HCT116 (cell line): ENCODE measurements at regions not wholly inside any gene's neighbourhood (a gene's known extent, or its start where the extent isn't known, plus 50 kb on each side); places are given as distances from the start of the nearest gene placed in this dataset.

Source experiments
- ATAC-seq: fragments of 200-7000 bp; cut with Tn5 transposase; 2 replicates; pipeline ENCODE4 v1.9.1; 2020; ENCODE audit warnings: mild to moderate bottlenecking, moderate library complexity
- BruUV-seq: library from RNA; stranded (reverse); fragments of 400-500 nt; replicated peaks from 2 replicates; lab custom pipeline; 2021; lab: Mats Ljungman, UMichigan
- CTCF ChIA-PET: fragments of 300-600 bp; sonication (Branson Sonifier 250); formaldehyde crosslinking; loops from one replicate; lab custom pipeline; 2021; ENCODE audit warnings: antibody characterized with exemption; lab: Charles Lee
- POLR2A ChIA-PET: fragments of 300-600, 350-600 bp; sonication (Branson Sonifier 250); formaldehyde crosslinking; loops from one replicate; lab custom pipeline; 2021; ENCODE audit warnings: antibody characterized with exemption; lab: Charles Lee
- RAD21 ChIA-PET, 2 experiments: fragments of 300-600 bp; sonication (Branson Sonifier 250); formaldehyde crosslinking; loops; one replicate each; lab custom pipeline; 2023; ENCODE audit warnings: low total read pairs in 2 of 2; ENCODE audit not compliant: uncharacterized antibody in 2 of 2, unreplicated experiment in 2 of 2, low non-redundant PET in 1 of 2; lab: Charles Lee
- DNase-seq: peaks from one replicate; pipeline ENCODE4 v3.0.0-alpha.2; 2010; ENCODE audit warnings: low read depth, low spot score
- H2AFZ ChIP-seq: fragments of 200-600 bp; shearing (Covaris generic), sonication (generic); 2 replicates; pipeline ENCODE4 v1.6.1; 2017; ENCODE audit warnings: low read depth, mixed run types, mixed read lengths, antibody characterized with exemption, low read length; ENCODE audit not compliant: poor library complexity, severe bottlenecking
- H3K27ac ChIP-seq: 2 replicates; pipeline ENCODE4 v1.5.1; 2012; ENCODE audit warnings: low read depth, low read length
- H3K27me3 ChIP-seq: fragments of 200-600 bp; sonication (generic); 2 replicates; pipeline ENCODE4 v1.6.1; 2016; ENCODE audit warnings: mixed run types, low read length, mixed read lengths; ENCODE audit not compliant: insufficient read depth
- H3K36me3 ChIP-seq, 2 experiments: fragments of 200-500 bp in 1 of 2; fragments of 200-600 bp in 1 of 2; sonication (Bioruptor generic) in 1 of 2; sonication (generic) in 1 of 2; 2 replicates each; pipeline versions ENCODE4 v1.5.1 to v1.6.1; 2014 to 2016; ENCODE audit warnings: low read length in 2 of 2, inconsistent platforms in 1 of 2, mixed read lengths in 1 of 2, mixed run types in 1 of 2; ENCODE audit not compliant: insufficient read depth in 2 of 2, control insufficient read depth in 1 of 2
- H3K4me1 ChIP-seq, 2 experiments: fragments of 200-600 bp in 1 of 2; sonication (generic) in 1 of 2; 2 replicates each; pipeline versions ENCODE4 v1.5.1 to v1.6.1; 2012 to 2017; ENCODE audit warnings: low read length in 2 of 2, inconsistent platforms in 1 of 2, mild to moderate bottlenecking in 1 of 2, mixed read lengths in 1 of 2, mixed run types in 1 of 2, moderate library complexity in 1 of 2; ENCODE audit not compliant: insufficient read depth in 2 of 2, control insufficient read depth in 1 of 2
- H3K4me2 ChIP-seq: fragments of 200-600 bp; sonication (generic); 2 replicates; pipeline ENCODE4 v1.6.1; 2017; ENCODE audit warnings: mixed run types, low read length, mixed read lengths
- H3K4me3 ChIP-seq, 2 experiments: fragments of 200-600 bp in 1 of 2; sonication (generic) in 1 of 2; replicated peaks in 1 of 2; 2 replicates each; pipeline ENCODE4 v1.5.1; 2011 to 2016; ENCODE audit warnings: low read length in 2 of 2, control low read depth in 1 of 2, low read depth in 1 of 2, mild to moderate bottlenecking in 1 of 2, mixed read lengths in 1 of 2, mixed run types in 1 of 2
- H3K79me2 ChIP-seq: fragments of 200-600 bp; sonication (generic); 2 replicates; pipeline ENCODE4 v1.6.1; 2017; ENCODE audit warnings: mild to moderate bottlenecking, mixed run types, low read length, moderate library complexity, mixed read lengths; ENCODE audit not compliant: insufficient read depth
- H3K9ac ChIP-seq: fragments of 200-600 bp; sonication (generic); 2 replicates; pipeline ENCODE4 v1.6.1; 2016; ENCODE audit warnings: low read length, mixed read lengths
- H3K9me2 ChIP-seq: fragments of 200-600 bp; sonication (generic), shearing (Covaris generic); 2 replicates; pipeline ENCODE4 v1.6.1; 2017; ENCODE audit warnings: mixed run types, mild to moderate bottlenecking, moderate library complexity; ENCODE audit not compliant: insufficient read depth
- H3K9me3 ChIP-seq, 2 experiments: fragments of 200-500 bp in 1 of 2; fragments of 200-600 bp in 1 of 2; sonication (Bioruptor generic) in 1 of 2; sonication (generic) in 1 of 2; 2 replicates each; pipeline ENCODE4 v1.6.1; 2014 to 2017; ENCODE audit warnings: low read length in 2 of 2, mixed read lengths in 2 of 2, inconsistent platforms in 1 of 2, low read depth in 1 of 2, mild to moderate bottlenecking in 1 of 2, mixed run types in 1 of 2, moderate library complexity in 1 of 2; ENCODE audit not compliant: control insufficient read depth in 1 of 2, insufficient read depth in 1 of 2
- H4K20me1 ChIP-seq: fragments of 200-600 bp; sonication (generic), shearing (Covaris generic); 2 replicates; pipeline ENCODE4 v1.6.1; 2017; ENCODE audit warnings: mixed run types, mild to moderate bottlenecking, moderate library complexity; ENCODE audit not compliant: insufficient read depth
- ATF3 ChIP-seq: IDR thresholded peaks from 2 replicates; pipeline ENCODE4 v1.6.1; 2012
- CEBPB ChIP-seq: IDR thresholded peaks from 2 replicates; pipeline ENCODE4 v1.6.1; 2012; ENCODE audit warnings: low read depth
- CTCF ChIP-seq, 3 experiments: fragments of 200-600 bp in 1 of 3; sonication (generic) in 1 of 3; IDR thresholded peaks in 2 of 3; conservative IDR thresholded peaks in 1 of 3; 2 replicates each; pipeline ENCODE4 v1.5.1; 2012 to 2017; ENCODE audit warnings: low read depth in 2 of 3, low read length in 2 of 3, antibody characterized with exemption in 1 of 3, borderline replicate concordance in 1 of 3, control low read depth in 1 of 3, mild to moderate bottlenecking in 1 of 3, mixed read lengths in 1 of 3, mixed run types in 1 of 3, moderate library complexity in 1 of 3; ENCODE audit not compliant: insufficient read depth in 1 of 3
- FOSL1 ChIP-seq: IDR thresholded peaks from 2 replicates; pipeline ENCODE4 v1.6.1; 2012; ENCODE audit warnings: low read depth
- JUND ChIP-seq: IDR thresholded peaks from 2 replicates; pipeline ENCODE4 v1.6.1; 2012
- MAX ChIP-seq: IDR thresholded peaks from 2 replicates; pipeline ENCODE4 v1.6.1; 2012
- POLR2AphosphoS5 ChIP-seq: IDR thresholded peaks from 2 replicates; pipeline ENCODE4 v1.6.1; 2011; ENCODE audit warnings: mild to moderate bottlenecking, low read depth, low read length, moderate library complexity
- REST ChIP-seq: IDR thresholded peaks from 2 replicates; pipeline ENCODE4 v1.6.1; 2012; ENCODE audit warnings: low read depth
- SIN3A ChIP-seq: IDR thresholded peaks from 2 replicates; pipeline ENCODE4 v1.6.1; 2012; ENCODE audit warnings: low read depth
- SP1 ChIP-seq: IDR thresholded peaks from 2 replicates; pipeline ENCODE4 v1.6.1; 2012; ENCODE audit warnings: low read depth
- SRF ChIP-seq: IDR thresholded peaks from 2 replicates; pipeline ENCODE4 v1.6.1; 2012; ENCODE audit warnings: low read depth
- YY1 ChIP-seq: IDR thresholded peaks from 2 replicates; pipeline ENCODE4 v1.6.1; 2011; ENCODE audit warnings: low read length, low read depth, moderate library complexity, mild to moderate bottlenecking; ENCODE audit not compliant: insufficient replicate concordance; ENCODE audit errors: extremely low read depth
- ZBTB33 ChIP-seq: IDR thresholded peaks from 2 replicates; pipeline ENCODE4 v1.6.1; 2011; ENCODE audit warnings: mild to moderate bottlenecking, low read length, moderate library complexity; ENCODE audit not compliant: insufficient replicate concordance; ENCODE audit errors: extremely low read depth
- ZNF274 ChIP-seq: fragments of 200-500 bp; sonication (Bioruptor generic); IDR thresholded peaks from 2 replicates; pipeline ENCODE4 v1.6.1; 2014; ENCODE audit warnings: mild to moderate bottlenecking, low read depth, low read length, inconsistent platforms
- intact Hi-C: fragments of 100-400 bp; cut with micrococcal nuclease; formaldehyde crosslinking; loops from 2 replicates; pipeline ENCODE4 v1.10.0; 2022

- H3K4me1 ChIP-seq, result no peaks in the 10 kb centered on the region
- TF ChIP-seq ZBTB33, result no peak
- TF ChIP-seq POLR2AphosphoS5, result no peak
- TF ChIP-seq SIN3A, result no peak
- TF ChIP-seq CEBPB, result no peak
- TF ChIP-seq MAX, result no peak
- TF ChIP-seq REST, result no peak
- no peak for TF ChIP-seq ZNF274
- TF ChIP-seq SRF, result no peak
- TF ChIP-seq FOSL1, result no peak
- TF ChIP-seq JUND, result no peak
- no peak for TF ChIP-seq ATF3
- TF ChIP-seq YY1, result no peak
- TF ChIP-seq CTCF (IDR thresholded peaks at IDR 0.05 in 2 of 3, conservative IDR thresholded peaks at IDR 0.05 in 1 of 3; ENCODE audit: borderline replicate concordance in 1 of 3, insufficient read depth in 1 of 3, low read depth in 2 of 3, low read length in 2 of 3), result no peak
- no peak for TF ChIP-seq SP1
- BruUV-seq, result no TSS peak
- no peak overlapping the region for H3K9ac ChIP-seq
- ChIA-PET CTCF (no interaction called here), POLR2A (no interaction called here), RAD21 (no interaction called here)
- H3K79me2 ChIP-seq, result no peaks in the 10 kb centered on the region
- no peak for DNase-seq
- H3K36me3 ChIP-seq, result no peaks in the 10 kb centered on the region
- no peak overlapping the region for H3K4me2 ChIP-seq
- H2AFZ ChIP-seq, result no peak overlapping the region
- no peak overlapping the region for H3K4me3 ChIP-seq
- no peaks in the 10 kb centered on the region for H4K20me1 ChIP-seq
- peaks cover 6% of the 10 kb centered on the region in 2 experiments; a peak in 3 of 4 replicates for H3K9me3 ChIP-seq
- H3K9me2 ChIP-seq, result no peaks in the 10 kb centered on the region
- ATAC-seq, result no peak
- H3K27me3 ChIP-seq, result no peaks in the 10 kb centered on the region
- intact Hi-C loops, result no loop called here
- H3K27ac ChIP-seq, result no peak overlapping the region
Measured at GRCh38 chr18:33820517-33821371, 242.7 kb downstream of the ASXL3 start.
